CD4-positive, alpha-beta T cell (primary cell): ENCODE measurements at regions not wholly inside any gene's neighbourhood (a gene's known extent, or its start where the extent isn't known, plus 50 kb on each side); places are given as distances from the start of the nearest gene placed in this dataset.

ENCODE experiments used
- ATAC-seq: fragments of 200-7000 bp; cut with Tn5 transposase; one replicate; pipeline ENCODE4 v1.10.0; 2022; ENCODE audit warnings: mild to moderate bottlenecking; ENCODE audit not compliant: poor library complexity
- CTCF ChIA-PET: fragments of 350-600 bp; sonication (Branson Sonifier 250); formaldehyde crosslinking; loops from one replicate; lab custom pipeline; 2021; ENCODE audit warnings: antibody characterized with exemption, inconsistent platforms; lab: Charles Lee
- POLR2A ChIA-PET: fragments of 350-600 bp; sonication (Branson Sonifier 250); formaldehyde crosslinking; loops from one replicate; lab custom pipeline; 2021; ENCODE audit warnings: antibody characterized with exemption, inconsistent platforms; lab: Charles Lee
- DNase-seq, 14 experiments: peaks; one replicate each; pipeline ENCODE4 v3.0.0-alpha.2; 2013 to 2020; ENCODE audit warnings: mixed read lengths in 2 of 14
- H3K27ac ChIP-seq, 2 donors: one replicate each; pipeline versions ENCODE4 v1.5.1 to v1.7.0; 2013; ENCODE audit warnings: low read length in 2 of 2, low read depth in 1 of 2, mild to moderate bottlenecking in 1 of 2
- H3K27me3 ChIP-seq, 2 experiments: 1 replicate in 1 of 2; 2 replicates in 1 of 2; pipeline versions ENCODE4 v1.6.1 to v1.7.0; 2013; ENCODE audit warnings: low read length in 2 of 2, control low read depth in 1 of 2, mild to moderate bottlenecking in 1 of 2, moderate library complexity in 1 of 2; ENCODE audit not compliant: insufficient read depth in 2 of 2, control insufficient read depth in 1 of 2
- H3K36me3 ChIP-seq: one replicate; pipeline ENCODE4 v1.6.1; 2013; ENCODE audit warnings: low read length, control low read depth; ENCODE audit not compliant: insufficient read depth
- H3K4me1 ChIP-seq: one replicate; pipeline ENCODE4 v1.6.1; 2013; ENCODE audit warnings: low read length, control low read depth; ENCODE audit not compliant: insufficient read depth
- H3K4me3 ChIP-seq: one replicate; pipeline ENCODE4 v1.5.1; 2013; ENCODE audit warnings: mild to moderate bottlenecking, low read length, moderate library complexity
- H3K9me3 ChIP-seq, 2 experiments: 1 replicate in 1 of 2; 2 replicates in 1 of 2; pipeline versions ENCODE4 v1.6.1 to v1.7.0; 2013; ENCODE audit warnings: low read length in 2 of 2, mild to moderate bottlenecking in 2 of 2, control low read depth in 1 of 2, moderate library complexity in 1 of 2; ENCODE audit not compliant: control insufficient read depth in 1 of 2, insufficient read depth in 1 of 2
- H3K27ac Mint-ChIP-seq: one replicate; pipeline ENCODE4 v1.8.0; 2020; ENCODE audit warnings: mixed read lengths
- H3K27me3 Mint-ChIP-seq: one replicate; pipeline ENCODE4 v1.8.0; 2021; ENCODE audit warnings: mixed read lengths
- H3K36me3 Mint-ChIP-seq: one replicate; pipeline ENCODE4 v1.8.0; 2021; ENCODE audit warnings: low read depth, mixed read lengths
- H3K4me1 Mint-ChIP-seq: one replicate; pipeline ENCODE4 v1.8.0; 2021; ENCODE audit warnings: low read depth, mixed read lengths
- H3K4me3 Mint-ChIP-seq: one replicate; pipeline ENCODE4 v1.8.0; 2020; ENCODE audit warnings: mild to moderate bottlenecking, mixed read lengths
- H3K9me3 Mint-ChIP-seq: one replicate; pipeline ENCODE4 v1.8.0; 2020; ENCODE audit warnings: mixed read lengths
- CTCF ChIP-seq: fragments of 200-600 bp; IDR thresholded peaks from one replicate; pipeline ENCODE4 v1.8.0; 2022; ENCODE audit warnings: antibody characterized with exemption, mild to moderate bottlenecking
- intact Hi-C, 2 experiments: fragments of 100-400 bp; cut with DNase I in 1 of 2; cut with micrococcal nuclease in 1 of 2; formaldehyde crosslinking; loops; one replicate each; pipeline versions ENCODE4 v1.15.1 to v1.9.0; 2023 to 2025; cut with DNase I, micrococcal nuclease

DNA sequence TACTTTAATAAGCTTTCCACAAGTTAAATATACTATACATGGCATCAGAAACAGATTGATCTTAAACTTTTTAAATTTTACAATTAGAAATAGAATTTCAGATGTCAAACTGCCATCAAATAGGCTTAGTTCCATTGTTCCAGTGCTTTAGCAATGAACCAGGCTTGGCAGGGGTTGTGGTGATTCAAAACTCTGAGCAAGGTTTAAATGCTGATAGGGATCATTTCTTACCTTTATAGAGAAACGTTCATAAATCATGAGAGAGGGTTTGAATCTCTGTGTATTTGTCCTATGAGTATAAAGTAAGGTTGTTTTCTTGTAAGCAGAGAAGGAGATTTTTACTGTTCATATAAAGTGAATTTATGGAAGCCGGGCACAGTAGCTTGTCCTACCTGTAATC is 794.5 kb upstream of the TBX3 start:
- ATAC-seq, result no peak
- TF ChIP-seq CTCF, result no peak
- Histone ChIP-seq H3K27me3 (no peaks in the 10 kb centered on the region), H3K4me1 (no peaks in the 10 kb centered on the region), H3K36me3 (no peaks in the 10 kb centered on the region), H3K9me3 (peaks cover 0 to 4% of the 10 kb centered on the region in 2 experiments), H3K4me3 (no peak overlapping the region), H3K27ac (no peak overlapping the region)
- CTCF ChIA-PET, result no interaction called here
- Mint-ChIP-seq H3K4me1 (no peaks in the 10 kb centered on the region), H3K27ac (no peak overlapping the region), H3K9me3 (peaks cover 4% of the 10 kb centered on the region), H3K36me3 (no peaks in the 10 kb centered on the region), H3K4me3 (no peak overlapping the region), H3K27me3 (no peaks in the 10 kb centered on the region)
- intact Hi-C loops, result no loop called here
- DNase-seq, result no peak
- POLR2A ChIA-PET, result no interaction called here

DNA sequence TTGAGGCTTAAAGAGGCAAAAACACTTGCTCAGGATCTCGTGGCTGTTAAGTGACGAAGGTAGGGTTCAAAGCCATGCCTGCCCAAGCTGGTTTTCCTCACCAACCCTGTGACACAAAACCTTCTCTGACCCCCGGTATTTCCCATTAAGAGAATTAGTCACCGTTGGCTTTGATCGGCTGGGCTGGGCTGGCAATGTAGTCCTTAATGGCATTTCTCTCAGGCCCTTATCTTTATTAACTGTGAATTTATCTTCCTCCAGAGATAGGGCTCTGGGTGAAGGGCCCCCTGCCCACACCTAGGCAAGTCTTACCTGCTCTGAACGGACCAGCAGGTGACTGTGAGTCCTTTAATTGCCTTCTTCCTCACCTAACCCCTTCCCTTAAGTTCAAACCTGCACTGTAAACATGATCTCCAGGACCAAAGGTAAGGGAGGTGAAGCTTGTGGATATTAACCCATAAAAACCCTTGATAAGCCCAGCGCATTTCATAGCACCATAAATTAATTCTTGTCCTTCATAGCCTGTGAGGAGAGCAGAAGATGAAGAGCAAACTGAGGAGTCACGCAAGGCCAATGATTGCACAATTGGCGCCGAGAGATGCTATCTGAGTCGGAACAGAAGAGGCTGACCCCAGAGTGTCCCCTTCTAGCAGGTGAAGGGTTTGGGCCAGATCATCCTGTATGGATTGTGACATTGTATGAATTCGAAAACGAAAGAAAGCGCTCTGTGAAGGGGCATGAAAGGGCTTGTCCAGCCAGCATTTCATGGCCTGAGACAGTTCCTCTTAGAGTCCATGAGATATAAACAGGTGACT is 790.8 kb upstream of the TBX3 start:
- Histone ChIP-seq H3K4me3 (no peak overlapping the region), H3K36me3 (no peaks in the 10 kb centered on the region), H3K27ac (no peak overlapping the region), H3K4me1 (no peaks in the 10 kb centered on the region), H3K27me3 (peaks cover 0 to 2% of the 10 kb centered on the region in 2 experiments), H3K9me3 (peaks cover 0 to 9% of the 10 kb centered on the region in 2 experiments)
- no peak overlapping the region for H3K27ac Mint-ChIP-seq
- POLR2A ChIA-PET, result no interaction called here
- ATAC-seq (no peak), DNase-seq (no peak)
- no peaks in the 10 kb centered on the region for H3K27me3 Mint-ChIP-seq
- no peak for TF ChIP-seq CTCF
- no peak overlapping the region for H3K4me3 Mint-ChIP-seq
- H3K9me3 Mint-ChIP-seq, result peaks cover 4% of the 10 kb centered on the region
- CTCF ChIA-PET, result no interaction called here
- H3K36me3 Mint-ChIP-seq, result no peaks in the 10 kb centered on the region
- H3K4me1 Mint-ChIP-seq, result no peaks in the 10 kb centered on the region
- intact Hi-C loops, result no loop called here

DNA sequence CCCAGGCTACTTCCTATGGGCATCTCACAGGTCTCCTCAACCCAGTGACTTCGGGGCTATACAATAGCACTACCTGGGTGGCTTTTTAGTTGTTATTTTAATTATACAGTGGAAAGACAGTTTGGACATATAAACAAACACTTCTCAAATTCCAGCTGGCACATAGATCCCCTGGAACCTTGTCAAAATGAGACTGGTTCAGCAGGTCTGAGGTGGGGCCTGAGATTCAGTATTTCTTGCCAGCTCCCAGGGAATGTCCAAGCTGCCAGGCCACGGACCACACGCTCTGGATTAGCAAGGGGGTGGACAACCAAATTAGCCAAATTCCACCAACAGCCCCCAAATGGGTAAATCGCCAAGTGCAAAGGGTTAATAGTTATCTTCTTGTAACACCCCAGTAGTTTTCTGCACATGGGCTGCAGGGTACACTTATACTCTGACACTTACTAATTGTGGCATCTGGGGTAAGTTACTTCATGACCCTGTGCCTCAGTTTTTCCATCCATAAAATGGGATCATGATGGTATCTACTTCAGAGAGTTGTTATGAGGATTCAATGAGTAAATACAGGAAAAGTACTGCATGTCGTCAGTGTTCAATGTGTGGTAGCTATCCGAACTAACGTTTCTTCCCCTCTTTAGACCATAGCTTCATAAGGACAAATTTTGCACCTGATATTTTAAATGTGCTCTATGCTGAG is 789.4 kb upstream of the TBX3 start:
- POLR2A ChIA-PET, result no interaction called here
- CTCF ChIA-PET, result no interaction called here
- Mint-ChIP-seq H3K27me3 (no peaks in the 10 kb centered on the region), H3K27ac (no peak overlapping the region), H3K4me1 (no peaks in the 10 kb centered on the region), H3K36me3 (no peaks in the 10 kb centered on the region), H3K4me3 (no peak overlapping the region), H3K9me3 (peaks cover 4% of the 10 kb centered on the region)
- intact Hi-C loops, result no loop called here
- H3K4me3 ChIP-seq, result no peak overlapping the region
- no peak for DNase-seq
- no peak for ATAC-seq
- TF ChIP-seq CTCF, result no peak
- H3K27ac ChIP-seq, result no peak overlapping the region
- no peaks in the 10 kb centered on the region for H3K4me1 ChIP-seq
- H3K36me3 ChIP-seq, result no peaks in the 10 kb centered on the region
- H3K27me3 ChIP-seq, result peaks cover 0 to 2% of the 10 kb centered on the region in 2 experiments
- peaks cover 0 to 9% of the 10 kb centered on the region in 2 experiments for H3K9me3 ChIP-seq
